ENCODE measurements at regions not wholly inside any gene's neighbourhood (a gene's known extent, or its start where the extent isn't known, plus 50 kb on each side); places are given as distances from the start of the nearest gene placed in this dataset.

- no peak overlapping the region for H3K4me3 ChIP-seq
- DNase-seq (no peak), ATAC-seq (no peak)
- 70 to 73% methylated on average over 3 of the region's 3 CpGs for WGBS, 2 donors
- no peaks in the 10 kb centered on the region for H3K4me1 ChIP-seq
- no peak overlapping the region for H3K27ac ChIP-seq
- no peaks in the 10 kb centered on the region for H3K27me3 ChIP-seq
- intact Hi-C loops (cut with DNase I) = no loop called here
- H3K36me3 ChIP-seq = no peaks in the 10 kb centered on the region
- H3K9me3 ChIP-seq = no peaks in the 10 kb centered on the region
- TF ChIP-seq CTCF (IDR thresholded peaks at IDR 0.05) = no peak
Observed at GRCh38 chrX:150234126-150234525, 129.0 kb upstream of the MAMLD1 start.

GRCh38 chrX:150236327-150236726, 126.8 kb upstream of the MAMLD1 start:
- Histone ChIP-seq H3K9me3 (no peaks in the 10 kb centered on the region), H3K36me3 (no peaks in the 10 kb centered on the region), H3K27me3 (no peaks in the 10 kb centered on the region), H3K27ac (no peak overlapping the region), H3K4me3 (no peak overlapping the region), H3K4me1 (no peaks in the 10 kb centered on the region)
- TF ChIP-seq CTCF (IDR thresholded peaks at IDR 0.05) = no peak
- ATAC-seq (no peak), DNase-seq (no peak)
- intact Hi-C loops (cut with DNase I) = no loop called here
- WGBS, 2 donors = 89 to 96% methylated on average over 3 of the region's 3 CpGs

- H3K27ac ChIP-seq = no peak overlapping the region
- H3K4me1 ChIP-seq = no peaks in the 10 kb centered on the region
- no peaks in the 10 kb centered on the region for H3K9me3 ChIP-seq
- no peak for TF ChIP-seq CTCF (IDR thresholded peaks at IDR 0.05)
- H3K27me3 ChIP-seq = no peaks in the 10 kb centered on the region
- WGBS, 2 donors = 73 to 74% methylated on average over 5 to 6 of the region's 6 CpGs
- H3K36me3 ChIP-seq = no peaks in the 10 kb centered on the region
- intact Hi-C loops (cut with DNase I) = no loop called here
- ATAC-seq (no peak), DNase-seq (no peak)
- no peak overlapping the region for H3K4me3 ChIP-seq
Observed at GRCh38 chrX:150238632-150239382, 124.3 kb upstream of the MAMLD1 start.

- WGBS, 2 donors = 98% methylated on average over 4 of the region's 4 CpGs
- ATAC-seq (no peak), DNase-seq (no peak)
- intact Hi-C loops (cut with DNase I) = no loop called here
- no peaks in the 10 kb centered on the region for H3K27me3 ChIP-seq
- H3K27ac ChIP-seq = no peak overlapping the region
- H3K4me1 ChIP-seq = no peaks in the 10 kb centered on the region
- no peaks in the 10 kb centered on the region for H3K9me3 ChIP-seq
- no peaks in the 10 kb centered on the region for H3K36me3 ChIP-seq
- no peak overlapping the region for H3K4me3 ChIP-seq
- TF ChIP-seq CTCF (IDR thresholded peaks at IDR 0.05) = no peak
Observed at GRCh38 chrX:150239946-150240642, 123.0 kb upstream of the MAMLD1 start.

Measured in heart right ventricle (tissue), 16 donors.